Calu3 (cell line): ENCODE measurements at regions not wholly inside any gene's neighbourhood (a gene's known extent, or its start where the extent isn't known, plus 50 kb on each side); places are given as distances from the start of the nearest gene placed in this dataset.

Experiments
- BruUV-seq: library from RNA; stranded (reverse); fragments of 400-500 nt; replicated peaks from 2 replicates; lab custom pipeline; 2021; lab: Mats Ljungman, UMichigan
- CTCF ChIA-PET: fragments of 300-600 bp; sonication (Branson Sonifier 250); formaldehyde crosslinking; loops from one replicate; lab custom pipeline; 2022; ENCODE audit warnings: antibody characterized with exemption; lab: Charles Lee
- DNase-seq: peaks from one replicate; pipeline ENCODE4 v3.0.0; 2022
- H3K27ac Mint-ChIP-seq: one replicate; pipeline ENCODE4 v1.8.0; 2022; ENCODE audit warnings: mixed read lengths; ENCODE audit not compliant: unreplicated experiment
- H3K27me3 Mint-ChIP-seq: one replicate; pipeline ENCODE4 v1.8.0; 2022; ENCODE audit warnings: mixed read lengths; ENCODE audit not compliant: unreplicated experiment
- H3K36me3 Mint-ChIP-seq: one replicate; pipeline ENCODE4 v1.8.0; 2022; ENCODE audit warnings: mild to moderate bottlenecking, moderate library complexity, mixed read lengths; ENCODE audit not compliant: insufficient read depth, unreplicated experiment
- H3K4me1 Mint-ChIP-seq: one replicate; pipeline ENCODE4 v1.8.0; 2022; ENCODE audit warnings: mild to moderate bottlenecking, low read depth, mixed read lengths; ENCODE audit not compliant: unreplicated experiment
- H3K4me3 Mint-ChIP-seq: one replicate; pipeline ENCODE4 v1.8.0; 2022; ENCODE audit warnings: mild to moderate bottlenecking, low read depth, moderate library complexity, mixed read lengths; ENCODE audit not compliant: unreplicated experiment
- H3K9me3 Mint-ChIP-seq: one replicate; pipeline ENCODE4 v1.8.0; 2022; ENCODE audit warnings: low read depth, mixed read lengths; ENCODE audit not compliant: unreplicated experiment
- CTCF ChIP-seq: fragments of 200-600 bp; IDR thresholded peaks from one replicate; pipeline ENCODE4 v1.8.0; 2022; ENCODE audit warnings: antibody characterized with exemption; ENCODE audit not compliant: unreplicated experiment
- intact Hi-C: fragments of 100-400 bp; cut with micrococcal nuclease; formaldehyde crosslinking; loops from one replicate; pipeline ENCODE4 v1.10.0; 2022; ENCODE audit not compliant: unreplicated experiment

DNA sequence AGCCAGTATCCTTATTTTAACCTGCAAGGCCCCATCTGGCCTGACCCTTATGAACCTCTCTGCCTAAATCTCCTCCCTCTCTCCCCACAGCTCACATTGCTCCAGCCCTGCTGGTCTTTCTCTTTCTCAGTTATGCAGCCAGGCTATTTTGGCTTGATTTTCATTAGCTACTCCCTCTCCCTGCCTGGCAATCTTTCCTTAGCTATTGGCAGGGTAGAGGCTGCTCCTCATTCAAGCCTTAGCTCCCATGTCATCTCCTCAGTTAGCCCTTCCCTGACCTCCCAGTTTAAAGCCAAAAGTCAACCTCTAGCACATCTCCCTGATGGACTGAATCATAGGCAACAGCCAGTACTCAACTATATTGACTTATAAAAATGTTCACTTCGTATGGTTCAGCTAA lies 214.4 kb upstream of the CELF2 start:
- no peak for TF ChIP-seq CTCF
- no peak for DNase-seq
- intact Hi-C loops, result no loop called here
- peaks cover 1% of the 10 kb centered on the region for H3K9me3 Mint-ChIP-seq
- H3K4me3 Mint-ChIP-seq, result no peak overlapping the region
- no peaks in the 10 kb centered on the region for H3K4me1 Mint-ChIP-seq
- CTCF ChIA-PET, result no interaction called here
- H3K36me3 Mint-ChIP-seq, result peaks cover 3% of the 10 kb centered on the region
- no peaks in the 10 kb centered on the region for H3K27me3 Mint-ChIP-seq
- no peak overlapping the region for H3K27ac Mint-ChIP-seq
- BruUV-seq, result no TSS peak

DNA sequence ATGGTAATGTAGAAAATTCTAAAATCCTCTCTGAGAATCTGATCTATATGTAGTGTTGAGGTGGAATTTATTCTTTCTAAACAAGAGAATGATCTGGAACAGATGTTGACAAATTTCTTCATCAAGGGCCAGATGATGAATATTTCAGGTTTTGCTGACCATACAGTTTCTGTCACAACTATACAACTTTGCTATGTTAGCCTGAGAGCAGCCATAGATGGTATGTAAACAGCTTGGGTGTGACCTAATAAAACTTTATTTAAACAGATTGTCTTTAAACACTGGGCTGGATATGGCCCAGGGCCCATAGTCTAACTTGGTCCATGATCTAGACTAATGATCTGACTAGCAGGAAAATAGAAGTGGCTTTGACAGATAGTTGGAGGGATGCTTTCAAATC lies 213.6 kb upstream of the CELF2 start:
- H3K27ac Mint-ChIP-seq, result no peak overlapping the region
- CTCF ChIA-PET, result no interaction called here
- H3K36me3 Mint-ChIP-seq, result no peaks in the 10 kb centered on the region
- no peaks in the 10 kb centered on the region for H3K4me1 Mint-ChIP-seq
- TF ChIP-seq CTCF, result no peak
- intact Hi-C loops, result no loop called here
- H3K27me3 Mint-ChIP-seq, result no peaks in the 10 kb centered on the region
- H3K4me3 Mint-ChIP-seq, result no peak overlapping the region
- H3K9me3 Mint-ChIP-seq, result no peaks in the 10 kb centered on the region
- DNase-seq, result no peak
- BruUV-seq, result no TSS peak

DNA sequence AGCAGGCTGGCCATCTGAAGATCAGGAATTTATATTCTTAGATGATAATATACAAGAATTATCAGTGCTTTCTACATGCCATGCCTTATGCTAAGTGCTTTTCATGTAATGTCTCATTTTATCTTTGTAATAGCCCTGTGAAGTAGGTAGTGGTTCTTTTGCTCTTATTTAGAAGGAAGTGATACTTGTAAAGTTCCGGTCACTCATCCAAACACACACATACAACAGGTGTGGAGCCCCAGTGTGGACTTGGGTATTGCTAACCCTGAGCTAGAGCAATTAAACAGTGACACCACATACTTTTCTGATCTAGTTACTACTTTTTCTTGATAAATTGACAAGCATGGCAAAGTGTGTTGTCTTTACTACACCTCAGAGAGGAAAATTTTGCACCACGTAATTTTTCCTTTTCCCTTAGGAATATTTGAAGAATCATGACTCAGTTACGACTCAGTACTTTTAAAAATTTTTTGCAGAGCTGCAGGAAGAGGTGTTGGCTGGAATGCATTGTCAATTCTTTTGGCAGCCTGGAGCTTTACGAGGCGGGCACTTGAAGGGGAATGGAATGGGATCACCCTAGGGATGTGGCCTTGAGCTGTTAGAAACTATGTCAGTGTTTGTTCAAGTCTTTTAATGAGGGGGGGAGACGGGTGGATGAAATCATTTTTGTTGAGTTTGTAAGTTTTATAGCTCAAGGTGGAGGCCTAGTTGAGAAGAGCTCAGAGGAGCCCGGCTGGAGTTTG lies 212.5 kb upstream of the CELF2 start:
- Mint-ChIP-seq H3K4me3 (no peak overlapping the region), H3K4me1 (no peaks in the 10 kb centered on the region), H3K36me3 (no peaks in the 10 kb centered on the region), H3K9me3 (no peaks in the 10 kb centered on the region), H3K27me3 (no peaks in the 10 kb centered on the region), H3K27ac (no peak overlapping the region)
- BruUV-seq, result no TSS peak
- no peak for TF ChIP-seq CTCF
- intact Hi-C loops, result no loop called here
- no peak for DNase-seq
- CTCF ChIA-PET, result interaction anchor here (0.7 kb wide), 1 partner anchor 27 kb away, joined by 3 read pairs; no protein-coding TSS in a partner anchor

DNA sequence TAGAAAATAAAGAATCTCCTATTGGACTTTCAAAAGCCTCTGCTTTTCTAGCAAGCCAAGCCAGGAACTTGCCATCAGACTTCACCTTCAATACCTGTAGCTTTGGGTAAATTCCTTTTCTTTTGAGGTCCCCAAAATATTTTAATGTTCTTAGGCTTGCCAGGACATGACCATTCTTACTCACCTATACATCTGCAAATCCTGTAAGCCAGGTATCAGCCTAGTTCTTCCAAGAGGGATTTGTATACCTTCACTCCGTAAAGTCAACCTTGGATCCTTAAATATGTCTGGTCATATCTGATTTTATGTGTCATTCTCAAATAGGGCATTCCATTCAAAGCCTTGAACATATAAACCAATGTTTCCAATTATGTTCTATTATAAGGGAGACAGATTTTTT lies 210.6 kb upstream of the CELF2 start:
- Mint-ChIP-seq H3K4me3 (no peak overlapping the region), H3K9me3 (peaks cover 3% of the 10 kb centered on the region), H3K36me3 (no peaks in the 10 kb centered on the region), H3K27ac (no peak overlapping the region), H3K27me3 (no peaks in the 10 kb centered on the region), H3K4me1 (no peaks in the 10 kb centered on the region)
- DNase-seq, result no peak
- intact Hi-C loops, result no loop called here
- BruUV-seq, result no TSS peak
- TF ChIP-seq CTCF, result no peak
- CTCF ChIA-PET, result interaction anchor here (0.7 kb wide), 1 partner anchor 131 kb away, joined by 3 read pairs; no protein-coding TSS in a partner anchor
